SK-N-SH (cell line): ENCODE measurements at regions not wholly inside any gene's neighbourhood (a gene's known extent, or its start where the extent isn't known, plus 50 kb on each side); places are given as distances from the start of the nearest gene placed in this dataset.

Source experiments
- CTCF ChIA-PET: fragments of 300-600, 350-600 bp; formaldehyde crosslinking; extraction: SDS; loops from one replicate; lab custom pipeline; 2021; lab: Yijun Ruan, JAX
- POLR2A ChIA-PET: fragments of 350-600 bp; sonication (Branson Sonifier 250); formaldehyde crosslinking; extraction: SDS; loops from one replicate; lab custom pipeline; 2020; ENCODE audit warnings: antibody characterized with exemption, inconsistent platforms; lab: Yijun Ruan, JAX
- DNase-seq: peaks from one replicate; pipeline ENCODE4 v3.0.0; 2012
- H2AFZ ChIP-seq: fragments of 200-600 bp; sonication (generic); 2 replicates; pipeline ENCODE4 v1.8.1; 2016; ENCODE audit warnings: antibody characterized with exemption, mild to moderate bottlenecking, low read depth
- H3F3A ChIP-seq: fragments of 200-600 bp; sonication (generic); replicated peaks from 2 replicates; pipeline ENCODE3; 2016; ENCODE audit warnings: antibody characterized with exemption, mild to moderate bottlenecking; ENCODE audit not compliant: insufficient read depth
- H3K27ac ChIP-seq, 2 experiments: fragments of 200-500 bp in 1 of 2; fragments of 200-600 bp in 1 of 2; sonication (Bioruptor generic) in 1 of 2; sonication (generic), shearing (Covaris generic) in 1 of 2; 2 replicates each; pipeline versions ENCODE4 v1.5.1 to v1.6.1; 2014 to 2016; ENCODE audit warnings: low read depth in 2 of 2, inconsistent platforms in 1 of 2, low read length in 1 of 2, mild to moderate bottlenecking in 1 of 2, mixed read lengths in 1 of 2
- H3K27me3 ChIP-seq: fragments of 200-600 bp; sonication (generic), shearing (Covaris generic); 2 replicates; pipeline ENCODE4 v1.6.1; 2016; ENCODE audit warnings: mixed run types; ENCODE audit not compliant: insufficient read depth
- H3K36me3 ChIP-seq, 2 experiments: fragments of 200-500 bp in 1 of 2; fragments of 200-600 bp in 1 of 2; sonication (Bioruptor generic) in 1 of 2; sonication (generic) in 1 of 2; replicated peaks in 1 of 2; 2 replicates each; pipeline versions ENCODE3 to v1.5.1; 2014 to 2016; ENCODE audit warnings: low read length in 1 of 2, mild to moderate bottlenecking in 1 of 2; ENCODE audit not compliant: insufficient read depth in 2 of 2, control insufficient read depth in 1 of 2
- H3K4me1 ChIP-seq, 2 experiments: fragments of 200-500 bp in 1 of 2; fragments of 200-600 bp in 1 of 2; sonication (Bioruptor generic) in 1 of 2; sonication (generic), shearing (Covaris generic) in 1 of 2; 2 replicates each; pipeline versions ENCODE4 v1.5.1 to v1.6.1; 2014 to 2016; ENCODE audit warnings: low read depth in 1 of 2, low read length in 1 of 2, mixed run types in 1 of 2; ENCODE audit not compliant: insufficient read depth in 2 of 2, control insufficient read depth in 1 of 2
- H3K4me2 ChIP-seq: fragments of 200-600 bp; sonication (generic), shearing (Covaris generic); 2 replicates; pipeline ENCODE4 v1.6.1; 2017; ENCODE audit warnings: mixed run types
- H3K4me3 ChIP-seq, 2 experiments: fragments of 200-500 bp in 1 of 2; fragments of 200-600 bp in 1 of 2; sonication (Bioruptor generic) in 1 of 2; sonication (generic), shearing (Covaris generic) in 1 of 2; 2 replicates each; pipeline versions ENCODE4 v1.5.1 to v1.8.1; 2014 to 2016; ENCODE audit warnings: low read depth in 2 of 2, inconsistent platforms in 1 of 2, low read length in 1 of 2, mild to moderate bottlenecking in 1 of 2, mixed read lengths in 1 of 2, moderate library complexity in 1 of 2
- H3K79me2 ChIP-seq: fragments of 200-600 bp; sonication (generic); 2 replicates; pipeline ENCODE4 v1.8.1; 2017; ENCODE audit warnings: mild to moderate bottlenecking; ENCODE audit not compliant: insufficient read depth
- H3K9ac ChIP-seq: fragments of 200-600 bp; sonication (generic); 2 replicates; pipeline ENCODE4 v1.6.1; 2017; ENCODE audit warnings: mixed run types
- H3K9me2 ChIP-seq: fragments of 200-600 bp; sonication (generic); 2 replicates; pipeline ENCODE4 v1.6.1; 2017; ENCODE audit warnings: mixed run types
- H3K9me3 ChIP-seq: fragments of 200-600 bp; sonication (generic); 2 replicates; pipeline ENCODE4 v1.6.1; 2017; ENCODE audit warnings: mixed run types, mild to moderate bottlenecking, moderate library complexity
- H4K20me1 ChIP-seq: fragments of 200-600 bp; sonication (generic); 2 replicates; pipeline ENCODE4 v1.6.1; 2017; ENCODE audit warnings: mild to moderate bottlenecking, mixed run types; ENCODE audit not compliant: insufficient read depth
- CHD2 ChIP-seq: fragments of 150-350 bp; IDR thresholded peaks from 2 replicates; pipeline ENCODE4 v1.6.1; 2018; ENCODE audit warnings: low read length; ENCODE audit not compliant: partially characterized antibody
- CTCF ChIP-seq: fragments of 200-600 bp; sonication (generic); IDR thresholded peaks from 2 replicates; pipeline ENCODE4 v1.6.1; 2017; ENCODE audit warnings: antibody characterized with exemption, mild to moderate bottlenecking, moderate library complexity
- ELF1 ChIP-seq: IDR thresholded peaks from 2 replicates; pipeline ENCODE4 v1.4.0; 2012
- EP300 ChIP-seq, 2 experiments: IDR thresholded peaks; 2 replicates each; pipeline versions ENCODE4 v1.4.0 to v1.6.1; 2012; ENCODE audit warnings: borderline replicate concordance in 1 of 2, low read depth in 1 of 2, low read length in 1 of 2
- EZH2phosphoT487 ChIP-seq: fragments of 200-600 bp; sonication (generic); IDR thresholded peaks from 2 replicates; pipeline ENCODE4 v1.6.1; 2017; ENCODE audit warnings: low read depth, mixed run types, mild to moderate bottlenecking, antibody characterized with exemption, moderate library complexity, borderline replicate concordance
- FOSL2 ChIP-seq: IDR thresholded peaks from 2 replicates; pipeline ENCODE4 v1.4.0; 2012; ENCODE audit warnings: low read depth, mild to moderate bottlenecking, moderate library complexity, borderline replicate concordance
- FOXJ3 ChIP-seq: sonication (generic); formaldehyde crosslinking; IDR thresholded peaks from 2 replicates; pipeline ENCODE4 v1.5.1; 2020; ENCODE audit warnings: mild to moderate bottlenecking, missing genetic modification reagents
- IRF3 ChIP-seq: fragments of 150-350 bp; IDR thresholded peaks from 2 replicates; pipeline ENCODE4 v1.6.1; 2016; ENCODE audit warnings: mild to moderate bottlenecking, low read depth, low read length
- MAX ChIP-seq: IDR thresholded peaks from 2 replicates; pipeline ENCODE4 v1.4.0; 2012; ENCODE audit warnings: low read depth
- MXI1 ChIP-seq: IDR thresholded peaks from 2 replicates; pipeline ENCODE4 v1.6.1; 2012; ENCODE audit warnings: mild to moderate bottlenecking, low read depth, low read length, improper control_type of control experiment
- POLR2AphosphoS5 ChIP-seq: IDR thresholded peaks from 2 replicates; pipeline ENCODE4 v1.6.1; 2012; ENCODE audit warnings: low read depth, low read length
- RCOR1 ChIP-seq: fragments of 150-350 bp; IDR thresholded peaks from 2 replicates; pipeline ENCODE4 v1.6.1; 2017; ENCODE audit warnings: antibody characterized with exemption, low read length
- RFX5 ChIP-seq: IDR thresholded peaks from 2 replicates; pipeline ENCODE4 v1.6.1; 2012; ENCODE audit warnings: mild to moderate bottlenecking, improper control_type of control experiment, low read length
- SMC3 ChIP-seq: IDR thresholded peaks from 2 replicates; pipeline ENCODE4 v1.6.1; 2012; ENCODE audit warnings: low read depth, low read length, improper control_type of control experiment
- TCF12 ChIP-seq: IDR thresholded peaks from 2 replicates; pipeline ENCODE4 v1.4.0; 2012
- USF1 ChIP-seq: IDR thresholded peaks from 2 replicates; pipeline ENCODE4 v1.4.0; 2012; ENCODE audit warnings: low read depth, borderline replicate concordance
- YY1 ChIP-seq: IDR thresholded peaks from 2 replicates; pipeline ENCODE4 v1.4.0; 2012; ENCODE audit warnings: low read depth, mild to moderate bottlenecking
- WGBS: methylation state at CpG from one replicate; pipeline ENCODE4 v1.1.6; 2017; ENCODE audit warnings: low lambda C conversion rate; 5-methylcytosine and 5-hydroxymethylcytosine counted together

- H3K9me2 ChIP-seq: no peaks in the 10 kb centered on the region
- H3K9ac ChIP-seq: no peak overlapping the region
- H3K4me2 ChIP-seq: no peak overlapping the region
- TF ChIP-seq YY1 (no peak), CTCF (no peak), RFX5 (no peak), MAX (no peak), FOSL2 (no peak), CHD2 (no peak), MXI1 (no peak), POLR2AphosphoS5 (no peak), EZH2phosphoT487 (no peak), ELF1 (no peak)
- H2AFZ ChIP-seq: no peak overlapping the region
- WGBS: 76% methylated on average over 7 of the region's 7 CpGs
- H3K9me3 ChIP-seq: no peaks in the 10 kb centered on the region
- no peaks in the 10 kb centered on the region for H3K27me3 ChIP-seq
- no peaks in the 10 kb centered on the region for H3K79me2 ChIP-seq
- CTCF ChIA-PET: no interaction called here
- H3F3A ChIP-seq: no peaks in the 10 kb centered on the region
- H3K4me1 ChIP-seq: peaks cover 0 to 2% of the 10 kb centered on the region in 2 experiments; a peak in 1 of 4 replicates
- POLR2A ChIA-PET: no interaction called here
- no peak overlapping the region for H3K4me3 ChIP-seq
- H3K36me3 ChIP-seq: no peaks in the 10 kb centered on the region
- no peak for DNase-seq
- no peak overlapping the region for H3K27ac ChIP-seq
- H4K20me1 ChIP-seq: no peaks in the 10 kb centered on the region
Observed at GRCh38 chr1:229128066-229128608, 142.8 kb upstream of the RAB4A start.

- no peak for DNase-seq
- no peaks in the 10 kb centered on the region for H3K9me3 ChIP-seq
- ChIA-PET POLR2A (no interaction called here), CTCF (interaction anchor here (0.7 kb wide), 1 partner anchor 28 kb away, joined by 5 read pairs; no protein-coding TSS in a partner anchor)
- 75% methylated on average over 10 of the region's 17 CpGs for WGBS
- H3K4me2 ChIP-seq: no peak overlapping the region
- no peaks in the 10 kb centered on the region for H4K20me1 ChIP-seq
- H3K4me1 ChIP-seq: peaks cover 0 to 2% of the 10 kb centered on the region in 2 experiments; a peak in 1 of 4 replicates
- no peak overlapping the region for H3K4me3 ChIP-seq
- no peak for TF ChIP-seq CTCF
- no peak for TF ChIP-seq SMC3
- TF ChIP-seq RCOR1: no peak
- TF ChIP-seq IRF3: no peak
- no peak for TF ChIP-seq TCF12
- TF ChIP-seq EP300 (IDR thresholded peaks at IDR 0.05; ENCODE audit: borderline replicate concordance in 1 of 2, low read depth in 1 of 2, low read length in 1 of 2): no peak
- TF ChIP-seq FOXJ3 (CRISPR knock-in tag): no peak
- no peak for TF ChIP-seq USF1
- H3K79me2 ChIP-seq: no peaks in the 10 kb centered on the region
- no peak overlapping the region for H3K9ac ChIP-seq
- H3K27ac ChIP-seq: no peak overlapping the region
- no peaks in the 10 kb centered on the region for H3F3A ChIP-seq
- no peak overlapping the region for H2AFZ ChIP-seq
- H3K27me3 ChIP-seq: no peaks in the 10 kb centered on the region
- no peaks in the 10 kb centered on the region for H3K9me2 ChIP-seq
- H3K36me3 ChIP-seq: no peaks in the 10 kb centered on the region
Observed at GRCh38 chr1:229129301-229130027, 141.4 kb upstream of the RAB4A start.
